H1 (cell line): ENCODE measurements at regions not wholly inside any gene's neighbourhood (a gene's known extent, or its start where the extent isn't known, plus 50 kb on each side); places are given as distances from the start of the nearest gene placed in this dataset.

ENCODE experiments used
- CBX5 ChIP-seq: fragments of 300-800, 300-1000 bp; sonication (generic); IDR thresholded peaks from 2 replicates; pipeline ENCODE4 v1.7.1; 2016; ENCODE audit warnings: antibody characterized with exemption, low read length, low read depth
- CEBPB ChIP-seq: IDR thresholded peaks from 2 replicates; pipeline ENCODE4 v1.6.1; 2012; ENCODE audit warnings: low read depth, low read length
- HDAC2 ChIP-seq, 2 experiments: fragments of 300-600 bp in 1 of 2; sonication (generic) in 1 of 2; IDR thresholded peaks; 2 replicates each; pipeline ENCODE4 v1.6.1; 2011 to 2012; ENCODE audit warnings: low read depth in 2 of 2, low read length in 2 of 2, mild to moderate bottlenecking in 2 of 2, moderate library complexity in 2 of 2, borderline replicate concordance in 1 of 2, inconsistent platforms in 1 of 2
- JUN ChIP-seq: IDR thresholded peaks from 2 replicates; pipeline ENCODE4 v1.6.1; 2011; ENCODE audit warnings: low read depth, mild to moderate bottlenecking, improper control_type of control experiment, low read length
- KDM5A ChIP-seq: fragments of 200-600 bp; IDR thresholded peaks from 2 replicates; pipeline ENCODE4 v1.7.1; 2012; ENCODE audit warnings: mild to moderate bottlenecking, low read length, inconsistent platforms, mixed read lengths
- MAX ChIP-seq: IDR thresholded peaks from 2 replicates; pipeline ENCODE4 v1.6.1; 2012; ENCODE audit warnings: inconsistent platforms
- NRF1 ChIP-seq: IDR thresholded peaks from 2 replicates; pipeline ENCODE4 v1.6.1; 2011; ENCODE audit warnings: mild to moderate bottlenecking, low read depth, low read length, improper control_type of control experiment
- POLR2A ChIP-seq, 2 experiments: IDR thresholded peaks; 1 replicate in 1 of 2; 2 replicates in 1 of 2; pipeline ENCODE4 v1.6.1; 2011; ENCODE audit warnings: low read depth in 2 of 2, low read length in 2 of 2, mild to moderate bottlenecking in 2 of 2; ENCODE audit errors: control extremely low read depth in 1 of 2
- RAD21 ChIP-seq, 2 experiments: IDR thresholded peaks in 1 of 2; conservative IDR thresholded peaks in 1 of 2; 2 replicates each; pipeline ENCODE4 v1.6.1; 2011; ENCODE audit warnings: low read depth in 2 of 2, low read length in 2 of 2, improper control_type of control experiment in 1 of 2, inconsistent platforms in 1 of 2, mild to moderate bottlenecking in 1 of 2, moderate library complexity in 1 of 2
- RBBP5 ChIP-seq: IDR thresholded peaks from 2 replicates; pipeline ENCODE4 v1.7.1; 2012; ENCODE audit warnings: low read depth, mild to moderate bottlenecking, inconsistent platforms, low read length, moderate library complexity, borderline replicate concordance
- RXRA ChIP-seq: IDR thresholded peaks from 2 replicates; pipeline ENCODE4 v1.6.1; 2011; ENCODE audit warnings: low read depth, mild to moderate bottlenecking, low read length, moderate library complexity; ENCODE audit not compliant: insufficient read depth
- ZNF274 ChIP-seq: IDR thresholded peaks from 2 replicates; pipeline ENCODE4 v1.7.0; 2012; ENCODE audit warnings: low read length, borderline replicate concordance; ENCODE audit errors: extremely low read depth
- TF ChIP-seq, protein P1 (sequence below), 3 experiments: IDR thresholded peaks; 1 replicate in 2 of 3; 2 replicates in 1 of 3; pipeline versions ENCODE4 v1.5.1 to v1.6.1; 2011; ENCODE audit warnings: low read length in 3 of 3, mild to moderate bottlenecking in 3 of 3, inconsistent platforms in 2 of 3, low read depth in 1 of 3, moderate library complexity in 1 of 3; ENCODE audit not compliant: insufficient read depth in 1 of 3; ENCODE audit errors: control extremely low read depth in 1 of 3
- TF ChIP-seq, protein P2 (sequence below): IDR thresholded peaks from 2 replicates; pipeline ENCODE4 v1.6.1; 2011; ENCODE audit warnings: low read length, improper control_type of control experiment

DNA sequence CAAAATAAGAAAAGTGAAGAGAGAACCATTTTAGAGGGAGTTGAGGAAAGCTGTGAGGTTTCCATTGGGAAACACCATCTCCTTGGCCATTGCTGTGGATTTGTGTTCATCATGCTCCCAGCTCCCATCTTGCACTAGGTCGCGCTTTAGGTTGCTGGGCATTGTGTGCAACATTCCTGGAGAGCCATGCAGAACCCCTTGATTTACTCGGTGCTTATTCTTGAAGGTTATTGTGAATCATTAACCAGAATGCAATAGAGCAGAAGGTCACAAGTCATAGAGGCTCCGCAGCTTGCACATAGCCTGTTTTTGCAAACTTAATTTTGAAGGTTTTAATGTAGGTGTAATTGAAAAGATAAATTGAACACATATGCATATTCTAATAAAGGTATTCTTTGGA lies 239.2 kb upstream of the IL12A start:
- TF ChIP-seq, protein P1, sequence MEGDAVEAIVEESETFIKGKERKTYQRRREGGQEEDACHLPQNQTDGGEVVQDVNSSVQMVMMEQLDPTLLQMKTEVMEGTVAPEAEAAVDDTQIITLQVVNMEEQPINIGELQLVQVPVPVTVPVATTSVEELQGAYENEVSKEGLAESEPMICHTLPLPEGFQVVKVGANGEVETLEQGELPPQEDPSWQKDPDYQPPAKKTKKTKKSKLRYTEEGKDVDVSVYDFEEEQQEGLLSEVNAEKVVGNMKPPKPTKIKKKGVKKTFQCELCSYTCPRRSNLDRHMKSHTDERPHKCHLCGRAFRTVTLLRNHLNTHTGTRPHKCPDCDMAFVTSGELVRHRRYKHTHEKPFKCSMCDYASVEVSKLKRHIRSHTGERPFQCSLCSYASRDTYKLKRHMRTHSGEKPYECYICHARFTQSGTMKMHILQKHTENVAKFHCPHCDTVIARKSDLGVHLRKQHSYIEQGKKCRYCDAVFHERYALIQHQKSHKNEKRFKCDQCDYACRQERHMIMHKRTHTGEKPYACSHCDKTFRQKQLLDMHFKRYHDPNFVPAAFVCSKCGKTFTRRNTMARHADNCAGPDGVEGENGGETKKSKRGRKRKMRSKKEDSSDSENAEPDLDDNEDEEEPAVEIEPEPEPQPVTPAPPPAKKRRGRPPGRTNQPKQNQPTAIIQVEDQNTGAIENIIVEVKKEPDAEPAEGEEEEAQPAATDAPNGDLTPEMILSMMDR (IDR thresholded peaks at IDR 0.05; ENCODE audit: control extremely low read depth in 1 of 3, insufficient read depth in 1 of 3, low read depth in 1 of 3, low read length in 3 of 3), result no peak
- TF ChIP-seq POLR2A (IDR thresholded peaks at IDR 0.05; ENCODE audit: control extremely low read depth in 1 of 2, low read depth in 2 of 2, low read length in 2 of 2) (no peak), ZNF274 (no peak), JUN (no peak), CEBPB (no peak), RAD21 (IDR thresholded peaks at IDR 0.05 in 1 of 2, conservative IDR thresholded peaks at IDR 0.05 in 1 of 2; ENCODE audit: low read depth in 2 of 2, low read length in 2 of 2) (no peak), CBX5 (no peak), RXRA (no peak), NRF1 (no peak), MAX (no peak), HDAC2 (IDR thresholded peaks at IDR 0.05; ENCODE audit: borderline replicate concordance in 1 of 2, low read depth in 2 of 2, low read length in 2 of 2) (no peak), RBBP5 (no peak), KDM5A (no peak)
- TF ChIP-seq, protein P2, sequence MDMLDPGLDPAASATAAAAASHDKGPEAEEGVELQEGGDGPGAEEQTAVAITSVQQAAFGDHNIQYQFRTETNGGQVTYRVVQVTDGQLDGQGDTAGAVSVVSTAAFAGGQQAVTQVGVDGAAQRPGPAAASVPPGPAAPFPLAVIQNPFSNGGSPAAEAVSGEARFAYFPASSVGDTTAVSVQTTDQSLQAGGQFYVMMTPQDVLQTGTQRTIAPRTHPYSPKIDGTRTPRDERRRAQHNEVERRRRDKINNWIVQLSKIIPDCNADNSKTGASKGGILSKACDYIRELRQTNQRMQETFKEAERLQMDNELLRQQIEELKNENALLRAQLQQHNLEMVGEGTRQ, result no peak
